Glutamatergic neuron (in vitro differentiated cells): ENCODE measurements at regions not wholly inside any gene's neighbourhood (a gene's known extent, or its start where the extent isn't known, plus 50 kb on each side); places are given as distances from the start of the nearest gene placed in this dataset.

Experiments used
- DNase-seq: peaks from one replicate; pipeline ENCODE4 v3.0.0; 2022
- H3K27ac Mint-ChIP-seq: one replicate; pipeline ENCODE4 v1.8.0; 2020; ENCODE audit warnings: mild to moderate bottlenecking, mixed read lengths, inconsistent platforms; ENCODE audit not compliant: unreplicated experiment
- H3K27me3 Mint-ChIP-seq: one replicate; pipeline ENCODE4 v1.8.0; 2020; ENCODE audit warnings: mild to moderate bottlenecking, moderate library complexity, mixed read lengths, inconsistent platforms; ENCODE audit not compliant: unreplicated experiment
- H3K36me3 Mint-ChIP-seq: one replicate; pipeline ENCODE4 v1.8.0; 2020; ENCODE audit warnings: mild to moderate bottlenecking, mixed read lengths, inconsistent platforms; ENCODE audit not compliant: unreplicated experiment
- H3K4me1 Mint-ChIP-seq: one replicate; pipeline ENCODE4 v1.8.0; 2020; ENCODE audit warnings: mild to moderate bottlenecking, low read depth, mixed read lengths, inconsistent platforms; ENCODE audit not compliant: unreplicated experiment
- H3K4me3 Mint-ChIP-seq: one replicate; pipeline ENCODE4 v1.8.0; 2020; ENCODE audit warnings: mild to moderate bottlenecking, mixed read lengths, inconsistent platforms; ENCODE audit not compliant: unreplicated experiment
- H3K9me3 Mint-ChIP-seq: one replicate; pipeline ENCODE4 v1.8.0; 2020; ENCODE audit warnings: mild to moderate bottlenecking, moderate library complexity, mixed read lengths, inconsistent platforms; ENCODE audit not compliant: unreplicated experiment
- TF ChIP-seq, protein P1 (sequence below): fragments of 200-600 bp; sonication (generic); IDR thresholded peaks from one replicate; pipeline ENCODE4 v1.5.0; 2021; ENCODE audit not compliant: partially characterized antibody, unreplicated experiment

DNA sequence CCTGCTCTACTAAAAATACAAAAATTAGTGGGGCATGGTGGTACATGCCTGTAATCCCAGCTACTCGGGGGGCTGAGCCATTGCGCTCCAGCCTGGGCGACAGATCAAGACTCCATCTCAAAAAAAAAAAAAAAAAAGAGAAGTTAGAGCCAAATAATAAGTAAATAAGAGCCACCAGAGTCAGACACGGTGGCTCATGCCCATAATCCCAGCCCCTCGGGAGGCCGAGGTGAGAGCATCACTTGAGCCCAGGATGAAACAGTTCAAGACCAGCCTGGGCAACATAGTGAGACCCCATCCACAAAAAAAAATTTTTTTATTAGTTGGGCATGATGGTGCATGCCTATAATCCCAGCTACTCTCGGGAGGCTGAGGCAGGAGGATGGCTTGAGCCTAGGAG, 85.8 kb upstream of the LARP1 start:
- Mint-ChIP-seq H3K36me3 (peaks cover 11% of the 10 kb centered on the region), H3K27me3 (peaks cover 6% of the 10 kb centered on the region), H3K9me3 (peaks cover 2% of the 10 kb centered on the region), H3K27ac (no peak overlapping the region), H3K4me3 (no peak overlapping the region), H3K4me1 (no peaks in the 10 kb centered on the region)
- TF ChIP-seq, protein P1, sequence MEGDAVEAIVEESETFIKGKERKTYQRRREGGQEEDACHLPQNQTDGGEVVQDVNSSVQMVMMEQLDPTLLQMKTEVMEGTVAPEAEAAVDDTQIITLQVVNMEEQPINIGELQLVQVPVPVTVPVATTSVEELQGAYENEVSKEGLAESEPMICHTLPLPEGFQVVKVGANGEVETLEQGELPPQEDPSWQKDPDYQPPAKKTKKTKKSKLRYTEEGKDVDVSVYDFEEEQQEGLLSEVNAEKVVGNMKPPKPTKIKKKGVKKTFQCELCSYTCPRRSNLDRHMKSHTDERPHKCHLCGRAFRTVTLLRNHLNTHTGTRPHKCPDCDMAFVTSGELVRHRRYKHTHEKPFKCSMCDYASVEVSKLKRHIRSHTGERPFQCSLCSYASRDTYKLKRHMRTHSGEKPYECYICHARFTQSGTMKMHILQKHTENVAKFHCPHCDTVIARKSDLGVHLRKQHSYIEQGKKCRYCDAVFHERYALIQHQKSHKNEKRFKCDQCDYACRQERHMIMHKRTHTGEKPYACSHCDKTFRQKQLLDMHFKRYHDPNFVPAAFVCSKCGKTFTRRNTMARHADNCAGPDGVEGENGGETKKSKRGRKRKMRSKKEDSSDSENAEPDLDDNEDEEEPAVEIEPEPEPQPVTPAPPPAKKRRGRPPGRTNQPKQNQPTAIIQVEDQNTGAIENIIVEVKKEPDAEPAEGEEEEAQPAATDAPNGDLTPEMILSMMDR = no peak
- DNase-seq = no peak

DNA sequence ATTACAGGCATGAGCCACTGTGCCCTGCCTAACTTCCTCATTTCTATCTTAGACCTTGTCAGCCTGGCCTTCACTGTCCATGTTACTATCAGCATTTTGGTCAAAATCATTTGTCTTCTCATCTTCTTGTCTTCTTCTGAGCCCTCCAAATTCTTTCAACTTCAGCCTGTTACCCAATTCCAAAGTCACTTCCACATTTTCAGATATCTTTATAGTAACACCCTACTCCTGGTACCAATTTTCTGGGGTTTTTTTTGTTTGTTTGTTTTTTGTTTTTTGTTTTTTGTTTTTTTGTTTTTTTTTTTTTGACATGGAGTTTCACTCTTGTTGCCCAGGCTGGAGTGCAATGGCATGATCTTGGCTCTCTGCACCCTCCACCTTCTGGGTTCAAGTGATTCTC, 90.3 kb upstream of the LARP1 start:
- no peak overlapping the region for H3K4me3 Mint-ChIP-seq
- TF ChIP-seq, protein P1 = no peak
- peaks cover 19% of the 10 kb centered on the region for H3K36me3 Mint-ChIP-seq
- no peaks in the 10 kb centered on the region for H3K4me1 Mint-ChIP-seq
- DNase-seq = no peak
- H3K9me3 Mint-ChIP-seq = peaks cover 3% of the 10 kb centered on the region
- H3K27ac Mint-ChIP-seq = no peak overlapping the region
- peaks cover 2% of the 10 kb centered on the region for H3K27me3 Mint-ChIP-seq

DNA sequence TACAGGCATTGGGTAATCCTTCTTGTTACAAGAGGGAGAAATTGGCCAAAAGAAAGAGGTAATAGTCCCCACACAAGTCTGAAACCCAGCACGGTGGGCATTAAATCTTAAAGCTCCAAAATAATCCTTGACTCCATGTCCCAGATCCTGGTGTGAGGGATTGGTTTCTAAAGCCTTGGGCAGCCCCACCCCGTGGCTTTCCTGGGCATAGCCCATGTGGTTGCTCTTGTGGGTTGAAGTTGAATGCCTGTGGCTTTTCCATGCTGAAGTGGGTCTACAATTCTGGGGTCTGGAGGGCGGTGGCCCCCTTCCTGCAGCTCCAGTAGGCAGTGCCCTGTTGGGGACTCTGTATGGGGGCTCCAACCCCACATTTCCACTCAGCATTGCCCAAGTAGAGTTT, 91.8 kb upstream of the LARP1 start:
- no peaks in the 10 kb centered on the region for H3K4me1 Mint-ChIP-seq
- DNase-seq = no peak
- no peak overlapping the region for H3K4me3 Mint-ChIP-seq
- peaks cover 14% of the 10 kb centered on the region for H3K36me3 Mint-ChIP-seq
- no peaks in the 10 kb centered on the region for H3K27me3 Mint-ChIP-seq
- H3K9me3 Mint-ChIP-seq = peaks cover 3% of the 10 kb centered on the region
- no peak overlapping the region for H3K27ac Mint-ChIP-seq
- TF ChIP-seq, protein P1 = no peak

DNA sequence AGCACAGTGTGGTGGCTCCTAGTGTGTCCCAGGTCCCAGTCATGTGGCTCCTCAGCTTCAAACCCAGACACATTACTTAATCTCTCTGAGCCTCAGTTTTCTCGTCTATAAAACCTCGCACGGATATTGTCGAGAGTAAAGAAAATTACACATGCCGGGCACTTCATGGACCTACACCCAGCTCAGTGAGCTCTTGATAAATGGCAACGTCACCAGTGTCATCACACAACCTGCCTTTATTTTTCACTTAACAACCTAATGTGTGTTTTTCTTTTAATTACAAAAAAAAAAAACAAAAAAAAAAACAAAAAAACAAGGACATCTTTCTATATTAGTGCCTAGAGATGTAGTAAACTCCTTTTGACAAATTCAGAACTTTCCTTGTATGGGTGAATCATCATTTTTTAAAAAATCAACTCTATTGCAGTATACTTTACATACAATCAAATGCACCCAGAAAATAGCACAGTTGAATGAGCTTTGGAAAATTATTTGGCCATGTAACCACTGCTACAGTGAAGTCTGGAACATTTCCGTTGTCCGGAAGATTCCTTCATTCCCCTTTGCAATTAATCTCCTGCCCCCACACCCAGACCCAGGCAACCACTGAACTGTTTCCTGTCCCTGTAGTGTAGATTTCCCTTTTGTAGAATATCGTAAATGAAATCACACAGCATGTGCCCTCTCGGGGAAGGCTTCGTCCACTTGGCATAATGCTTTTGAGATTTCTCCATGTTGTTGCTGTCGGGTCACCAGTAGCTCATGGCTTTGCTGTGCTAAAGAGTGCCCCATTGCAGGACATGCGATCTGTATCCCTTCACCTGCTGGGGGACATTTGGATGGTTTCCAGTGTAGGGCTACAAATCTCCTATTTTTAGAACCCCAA, 100.4 kb upstream of the LARP1 start:
- TF ChIP-seq, protein P1 = no peak
- Mint-ChIP-seq H3K36me3 (no peaks in the 10 kb centered on the region), H3K4me3 (no peak overlapping the region), H3K4me1 (no peaks in the 10 kb centered on the region), H3K27ac (no peak overlapping the region), H3K9me3 (peaks cover 1% of the 10 kb centered on the region), H3K27me3 (no peaks in the 10 kb centered on the region)
- no peak for DNase-seq

- H3K4me1 Mint-ChIP-seq = no peaks in the 10 kb centered on the region
- TF ChIP-seq, protein P1 = no peak
- H3K27ac Mint-ChIP-seq = no peak overlapping the region
- H3K9me3 Mint-ChIP-seq = peaks cover 1% of the 10 kb centered on the region
- H3K36me3 Mint-ChIP-seq = no peaks in the 10 kb centered on the region
- peak; percentile 22 for DNase-seq
- no peaks in the 10 kb centered on the region for H3K27me3 Mint-ChIP-seq
- H3K4me3 Mint-ChIP-seq = no peak overlapping the region
Measured at GRCh38 chr5:154653764-154654485, 101.3 kb upstream of the LARP1 start.
